ENCODE measurements at regions not wholly inside any gene's neighbourhood (a gene's known extent, or its start where the extent isn't known, plus 50 kb on each side); places are given as distances from the start of the nearest gene placed in this dataset.

GRCh38 chr11:101255036-101255435 lies 125.4 kb upstream of the PGR start (continued):
- TF ChIP-seq, protein P1, sequence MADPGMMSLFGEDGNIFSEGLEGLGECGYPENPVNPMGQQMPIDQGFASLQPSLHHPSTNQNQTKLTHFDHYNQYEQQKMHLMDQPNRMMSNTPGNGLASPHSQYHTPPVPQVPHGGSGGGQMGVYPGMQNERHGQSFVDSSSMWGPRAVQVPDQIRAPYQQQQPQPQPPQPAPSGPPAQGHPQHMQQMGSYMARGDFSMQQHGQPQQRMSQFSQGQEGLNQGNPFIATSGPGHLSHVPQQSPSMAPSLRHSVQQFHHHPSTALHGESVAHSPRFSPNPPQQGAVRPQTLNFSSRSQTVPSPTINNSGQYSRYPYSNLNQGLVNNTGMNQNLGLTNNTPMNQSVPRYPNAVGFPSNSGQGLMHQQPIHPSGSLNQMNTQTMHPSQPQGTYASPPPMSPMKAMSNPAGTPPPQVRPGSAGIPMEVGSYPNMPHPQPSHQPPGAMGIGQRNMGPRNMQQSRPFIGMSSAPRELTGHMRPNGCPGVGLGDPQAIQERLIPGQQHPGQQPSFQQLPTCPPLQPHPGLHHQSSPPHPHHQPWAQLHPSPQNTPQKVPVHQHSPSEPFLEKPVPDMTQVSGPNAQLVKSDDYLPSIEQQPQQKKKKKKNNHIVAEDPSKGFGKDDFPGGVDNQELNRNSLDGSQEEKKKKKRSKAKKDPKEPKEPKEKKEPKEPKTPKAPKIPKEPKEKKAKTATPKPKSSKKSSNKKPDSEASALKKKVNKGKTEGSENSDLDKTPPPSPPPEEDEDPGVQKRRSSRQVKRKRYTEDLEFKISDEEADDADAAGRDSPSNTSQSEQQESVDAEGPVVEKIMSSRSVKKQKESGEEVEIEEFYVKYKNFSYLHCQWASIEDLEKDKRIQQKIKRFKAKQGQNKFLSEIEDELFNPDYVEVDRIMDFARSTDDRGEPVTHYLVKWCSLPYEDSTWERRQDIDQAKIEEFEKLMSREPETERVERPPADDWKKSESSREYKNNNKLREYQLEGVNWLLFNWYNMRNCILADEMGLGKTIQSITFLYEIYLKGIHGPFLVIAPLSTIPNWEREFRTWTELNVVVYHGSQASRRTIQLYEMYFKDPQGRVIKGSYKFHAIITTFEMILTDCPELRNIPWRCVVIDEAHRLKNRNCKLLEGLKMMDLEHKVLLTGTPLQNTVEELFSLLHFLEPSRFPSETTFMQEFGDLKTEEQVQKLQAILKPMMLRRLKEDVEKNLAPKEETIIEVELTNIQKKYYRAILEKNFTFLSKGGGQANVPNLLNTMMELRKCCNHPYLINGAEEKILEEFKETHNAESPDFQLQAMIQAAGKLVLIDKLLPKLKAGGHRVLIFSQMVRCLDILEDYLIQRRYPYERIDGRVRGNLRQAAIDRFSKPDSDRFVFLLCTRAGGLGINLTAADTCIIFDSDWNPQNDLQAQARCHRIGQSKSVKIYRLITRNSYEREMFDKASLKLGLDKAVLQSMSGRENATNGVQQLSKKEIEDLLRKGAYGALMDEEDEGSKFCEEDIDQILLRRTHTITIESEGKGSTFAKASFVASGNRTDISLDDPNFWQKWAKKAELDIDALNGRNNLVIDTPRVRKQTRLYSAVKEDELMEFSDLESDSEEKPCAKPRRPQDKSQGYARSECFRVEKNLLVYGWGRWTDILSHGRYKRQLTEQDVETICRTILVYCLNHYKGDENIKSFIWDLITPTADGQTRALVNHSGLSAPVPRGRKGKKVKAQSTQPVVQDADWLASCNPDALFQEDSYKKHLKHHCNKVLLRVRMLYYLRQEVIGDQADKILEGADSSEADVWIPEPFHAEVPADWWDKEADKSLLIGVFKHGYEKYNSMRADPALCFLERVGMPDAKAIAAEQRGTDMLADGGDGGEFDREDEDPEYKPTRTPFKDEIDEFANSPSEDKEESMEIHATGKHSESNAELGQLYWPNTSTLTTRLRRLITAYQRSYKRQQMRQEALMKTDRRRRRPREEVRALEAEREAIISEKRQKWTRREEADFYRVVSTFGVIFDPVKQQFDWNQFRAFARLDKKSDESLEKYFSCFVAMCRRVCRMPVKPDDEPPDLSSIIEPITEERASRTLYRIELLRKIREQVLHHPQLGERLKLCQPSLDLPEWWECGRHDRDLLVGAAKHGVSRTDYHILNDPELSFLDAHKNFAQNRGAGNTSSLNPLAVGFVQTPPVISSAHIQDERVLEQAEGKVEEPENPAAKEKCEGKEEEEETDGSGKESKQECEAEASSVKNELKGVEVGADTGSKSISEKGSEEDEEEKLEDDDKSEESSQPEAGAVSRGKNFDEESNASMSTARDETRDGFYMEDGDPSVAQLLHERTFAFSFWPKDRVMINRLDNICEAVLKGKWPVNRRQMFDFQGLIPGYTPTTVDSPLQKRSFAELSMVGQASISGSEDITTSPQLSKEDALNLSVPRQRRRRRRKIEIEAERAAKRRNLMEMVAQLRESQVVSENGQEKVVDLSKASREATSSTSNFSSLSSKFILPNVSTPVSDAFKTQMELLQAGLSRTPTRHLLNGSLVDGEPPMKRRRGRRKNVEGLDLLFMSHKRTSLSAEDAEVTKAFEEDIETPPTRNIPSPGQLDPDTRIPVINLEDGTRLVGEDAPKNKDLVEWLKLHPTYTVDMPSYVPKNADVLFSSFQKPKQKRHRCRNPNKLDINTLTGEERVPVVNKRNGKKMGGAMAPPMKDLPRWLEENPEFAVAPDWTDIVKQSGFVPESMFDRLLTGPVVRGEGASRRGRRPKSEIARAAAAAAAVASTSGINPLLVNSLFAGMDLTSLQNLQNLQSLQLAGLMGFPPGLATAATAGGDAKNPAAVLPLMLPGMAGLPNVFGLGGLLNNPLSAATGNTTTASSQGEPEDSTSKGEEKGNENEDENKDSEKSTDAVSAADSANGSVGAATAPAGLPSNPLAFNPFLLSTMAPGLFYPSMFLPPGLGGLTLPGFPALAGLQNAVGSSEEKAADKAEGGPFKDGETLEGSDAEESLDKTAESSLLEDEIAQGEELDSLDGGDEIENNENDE (IDR thresholded peaks at IDR 0.05; ENCODE audit: insufficient replicate concordance, low read length), result no peak
- no peak for TF ChIP-seq RNF2 (IDR thresholded peaks at IDR 0.05; ENCODE audit: borderline replicate concordance, low read depth, low read length, missing control alignments, poor library complexity, severe bottlenecking)
- TF ChIP-seq SP4 (IDR thresholded peaks at IDR 0.05; ENCODE audit: low read length), result no peak
- no peak for TF ChIP-seq TBP (IDR thresholded peaks at IDR 0.05; ENCODE audit: low read depth, low read length)
- TF ChIP-seq TCF12 (IDR thresholded peaks at IDR 0.05; ENCODE audit: low read depth, low read length), result no peak
- no peak for TF ChIP-seq SIRT6 (IDR thresholded peaks at IDR 0.05; ENCODE audit: low read length)
- no peak for TF ChIP-seq POLR2AphosphoS5 (IDR thresholded peaks at IDR 0.05; ENCODE audit: low read depth, low read length)
- no peak for TF ChIP-seq MAX (IDR thresholded peaks at IDR 0.05)
